ENCODE measurements at regions not wholly inside any gene's neighbourhood (a gene's known extent, or its start where the extent isn't known, plus 50 kb on each side); places are given as distances from the start of the nearest gene placed in this dataset.
A peak's percentile ranks its signal among the peaks of the same experiment; 100 is the strongest.

DNA sequence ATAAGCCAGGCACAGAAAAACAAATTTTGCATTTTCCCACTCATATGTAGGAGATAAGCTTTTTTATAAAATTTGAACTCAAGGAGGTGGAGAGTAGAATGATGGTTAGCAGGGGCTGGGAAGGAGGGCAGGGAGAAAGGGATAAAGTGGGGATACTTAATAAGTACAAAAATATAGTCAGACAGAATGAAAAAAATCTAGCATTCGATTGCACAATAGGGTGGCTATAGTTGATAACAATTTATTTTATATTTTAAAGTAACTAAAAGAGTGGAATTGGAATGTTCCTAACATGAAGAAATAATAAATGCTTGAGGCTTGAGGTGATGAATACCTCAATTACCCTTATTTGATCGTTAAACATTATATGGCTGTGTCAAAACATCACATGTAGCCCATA lies 415.7 kb upstream of the STEAP1 start:
- intact Hi-C loops (cut with DNase I), result no loop called here
- DNase-seq, result no peak

DNA sequence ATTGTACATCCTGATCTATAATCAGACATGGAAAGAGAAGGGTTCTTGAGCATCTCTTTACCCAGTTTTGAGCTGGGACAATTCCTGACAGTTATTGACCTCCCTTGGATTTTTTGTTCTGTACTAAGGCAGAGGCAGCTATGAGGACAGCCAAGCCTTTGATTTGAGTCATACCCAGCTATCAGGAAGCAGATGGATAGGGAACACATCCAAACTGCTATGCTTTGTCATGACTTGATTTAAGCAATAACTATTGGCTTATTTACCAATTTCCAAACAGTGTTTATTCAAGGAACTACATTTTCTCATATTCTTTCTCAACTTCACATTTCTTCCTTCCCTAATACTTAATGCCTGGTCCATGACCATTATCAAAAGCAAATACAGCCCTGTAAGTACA lies 396.4 kb upstream of the STEAP1 start:
- intact Hi-C loops (cut with DNase I), result no loop called here
- no peak for DNase-seq

DNA sequence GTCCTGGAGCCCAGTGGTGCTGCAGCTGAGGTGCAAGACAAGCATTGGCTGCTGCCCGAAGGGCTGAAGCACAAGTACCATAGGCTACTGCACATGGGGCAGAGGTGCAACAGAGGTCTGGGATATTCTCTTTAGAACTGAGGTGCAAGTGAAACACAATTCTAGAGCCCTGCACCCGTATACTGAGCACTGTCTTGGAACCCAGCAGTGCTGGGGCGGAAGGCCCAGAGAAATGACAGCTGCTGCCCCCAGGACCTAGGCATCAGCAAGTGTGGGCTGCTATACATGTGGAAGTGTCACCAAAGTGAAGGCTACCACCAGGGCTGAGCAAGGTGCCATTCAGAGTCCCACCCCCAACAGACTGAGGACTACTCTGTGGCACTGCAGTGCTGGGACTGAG lies 393.6 kb upstream of the STEAP1 start:
- intact Hi-C loops (cut with DNase I), result no loop called here
- DNase-seq, result no peak

DNA sequence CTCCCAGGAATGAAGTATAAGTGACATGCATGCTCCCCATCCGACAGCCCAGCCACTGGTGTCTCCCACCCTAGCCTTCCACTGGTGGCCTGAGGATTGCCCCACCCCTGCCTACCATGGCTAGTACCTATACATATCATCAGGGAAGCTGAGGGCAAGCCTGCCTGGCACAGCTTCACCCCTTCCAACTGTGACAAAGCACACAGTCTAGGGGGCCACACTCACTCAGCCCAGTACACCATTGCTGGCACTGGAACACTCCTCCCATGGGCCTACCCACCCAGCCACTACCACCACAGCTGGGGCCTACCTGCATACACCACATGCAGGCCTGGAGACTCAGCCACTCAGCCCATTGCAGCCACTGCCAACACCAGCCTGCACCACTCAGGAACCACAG lies 393.1 kb upstream of the STEAP1 start:
- DNase-seq, result no peak
- intact Hi-C loops (cut with DNase I), result no loop called here

DNA sequence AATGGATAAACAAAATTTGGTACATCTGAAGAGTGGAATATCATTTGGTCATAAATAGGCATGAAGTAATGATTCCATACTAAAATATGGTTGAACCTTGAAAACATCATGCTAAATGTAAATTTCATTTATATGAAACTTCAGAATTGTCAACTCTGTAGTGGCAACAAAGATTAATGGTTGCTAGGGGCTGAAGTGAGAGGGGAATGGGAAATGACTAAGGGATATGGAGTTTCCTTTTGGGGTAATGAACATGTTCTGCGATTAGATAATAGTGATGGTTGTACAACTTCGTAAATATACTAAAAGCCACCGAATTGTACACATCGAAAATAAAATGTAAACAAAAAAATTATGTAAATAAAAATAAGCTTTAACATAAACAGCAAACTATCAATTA lies 384.1 kb upstream of the STEAP1 start:
- intact Hi-C loops (cut with DNase I), result no loop called here
- DNase-seq, result no peak

DNA sequence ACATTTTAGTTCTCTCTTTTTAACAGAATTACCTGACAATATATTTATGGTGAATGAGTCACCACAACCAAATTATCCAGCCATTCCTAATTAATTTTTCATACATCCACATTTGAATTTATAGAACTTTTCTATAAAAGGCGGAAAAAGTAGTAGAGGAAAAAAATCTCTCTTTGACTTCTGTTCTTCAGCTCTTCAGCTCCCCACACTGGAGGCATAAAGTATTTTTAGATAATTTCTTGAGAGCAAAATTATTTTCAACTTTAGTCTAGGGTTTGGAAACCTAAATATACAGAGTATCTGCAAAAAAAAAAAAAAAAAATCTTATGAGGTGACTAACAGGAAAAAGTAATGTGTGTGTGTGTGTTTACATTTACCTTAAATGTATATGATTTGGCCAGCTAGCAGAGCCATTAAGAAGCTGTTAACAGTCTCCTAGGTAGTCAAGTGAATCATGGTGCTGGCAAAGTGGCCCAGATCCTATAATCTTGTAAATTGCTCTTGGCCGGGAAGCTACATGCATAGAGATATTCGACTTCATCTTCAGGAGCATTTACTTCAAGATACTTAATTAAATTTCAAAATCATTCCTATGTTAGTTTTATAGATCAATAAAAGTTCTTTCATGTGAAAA lies 383.1 kb upstream of the STEAP1 start:
- DNase-seq, result no peak
- intact Hi-C loops (cut with DNase I), result no loop called here

DNA sequence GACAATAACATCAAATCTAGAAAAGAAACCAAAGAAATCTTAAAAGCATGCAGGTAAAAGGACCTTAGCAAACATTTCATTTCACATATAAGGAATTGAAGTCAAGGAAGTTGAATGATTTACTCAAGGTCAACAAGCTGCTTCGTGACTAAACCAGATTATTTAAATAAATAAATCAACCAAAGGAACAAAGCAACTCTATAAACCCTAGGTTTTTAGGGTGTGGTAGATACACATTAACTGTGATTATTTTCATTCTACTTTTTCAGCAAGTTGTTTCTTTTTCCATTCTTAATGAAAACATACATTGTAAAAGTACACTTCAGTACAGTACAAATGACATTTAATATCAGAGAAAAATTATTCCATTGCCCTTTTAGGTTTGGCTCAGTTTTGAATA lies 382.0 kb upstream of the STEAP1 start:
- intact Hi-C loops (cut with DNase I), result no loop called here
- no peak for DNase-seq

DNA sequence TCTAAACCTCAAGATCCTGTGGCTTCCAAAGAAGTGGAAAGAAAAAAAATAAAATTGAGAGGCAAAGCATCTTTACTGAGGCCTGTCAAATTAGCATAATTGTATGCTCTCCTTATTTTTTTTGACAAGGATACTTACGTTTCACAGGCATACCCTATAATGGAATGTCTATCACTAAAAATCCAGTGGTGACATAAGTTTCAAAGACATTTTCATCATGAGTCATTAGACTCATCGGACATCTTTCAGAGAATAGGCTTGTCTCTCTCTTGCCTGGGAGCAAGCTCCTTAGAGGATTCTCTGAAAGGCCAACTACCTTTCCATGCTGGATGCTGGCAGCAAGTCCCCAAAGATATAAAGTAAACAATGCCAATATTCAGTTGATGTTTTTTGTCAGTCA lies 380.7 kb upstream of the STEAP1 start:
- no peak for DNase-seq
- intact Hi-C loops (cut with DNase I), result no loop called here

DNA sequence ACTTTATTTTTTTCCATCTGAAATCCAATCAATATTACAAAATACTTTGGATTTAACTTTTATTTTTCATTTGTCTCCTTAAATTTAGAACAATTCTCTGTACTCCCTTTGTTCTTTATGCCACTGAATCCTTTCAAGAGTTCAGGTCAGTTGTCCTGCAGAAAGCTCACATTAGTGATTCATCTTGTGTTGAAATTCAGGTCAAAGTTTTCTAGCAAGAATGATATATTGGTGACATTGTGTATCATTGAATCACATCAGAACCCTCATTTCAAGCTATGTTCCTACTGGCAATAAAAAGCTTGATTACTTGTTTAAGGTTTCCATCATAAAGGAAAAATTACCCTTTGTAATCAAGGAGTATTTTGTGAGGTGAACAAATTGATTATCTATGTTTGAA lies 378.8 kb upstream of the STEAP1 start:
- intact Hi-C loops (cut with DNase I), result no loop called here
- DNase-seq, result no peak

DNA sequence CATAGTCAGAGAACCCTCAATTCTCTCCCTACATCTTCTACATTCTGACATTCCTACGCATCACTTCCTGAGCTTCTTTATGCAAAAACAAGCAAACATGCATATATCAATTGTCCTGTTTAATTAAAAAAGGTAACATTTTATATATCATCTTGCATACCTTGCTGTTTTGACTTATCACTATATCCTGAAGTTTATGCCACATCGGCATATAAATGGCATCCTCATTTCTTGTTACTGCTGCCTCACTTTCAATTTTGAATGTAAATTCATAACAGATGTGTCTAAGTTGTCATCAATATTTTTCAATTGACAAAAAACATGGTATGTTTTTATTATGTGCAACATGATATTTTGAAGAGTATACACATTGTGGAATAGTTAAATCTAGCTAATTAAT lies 377.3 kb upstream of the STEAP1 start:
- DNase-seq, result no peak
- intact Hi-C loops (cut with DNase I), result no loop called here

DNA sequence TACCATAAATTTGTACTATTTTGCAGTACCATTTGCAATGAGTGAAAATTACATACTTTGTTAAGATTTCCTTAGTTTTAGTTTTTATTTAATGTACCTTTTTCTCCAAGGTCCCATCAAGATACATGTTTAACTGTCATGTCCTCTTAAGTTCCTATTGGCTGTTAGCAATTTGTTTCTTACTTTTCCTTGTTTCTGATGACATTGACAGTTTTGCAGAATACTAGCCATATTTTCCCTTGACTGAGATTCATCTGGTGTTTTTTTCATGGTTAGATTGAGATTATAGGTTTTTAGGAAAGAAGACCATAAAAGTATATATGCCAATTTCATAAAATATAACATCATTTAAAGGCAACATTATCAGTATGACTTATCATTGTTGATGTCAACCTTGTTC lies 376.8 kb upstream of the STEAP1 start:
- no peak for DNase-seq
- intact Hi-C loops (cut with DNase I), result no loop called here

DNA sequence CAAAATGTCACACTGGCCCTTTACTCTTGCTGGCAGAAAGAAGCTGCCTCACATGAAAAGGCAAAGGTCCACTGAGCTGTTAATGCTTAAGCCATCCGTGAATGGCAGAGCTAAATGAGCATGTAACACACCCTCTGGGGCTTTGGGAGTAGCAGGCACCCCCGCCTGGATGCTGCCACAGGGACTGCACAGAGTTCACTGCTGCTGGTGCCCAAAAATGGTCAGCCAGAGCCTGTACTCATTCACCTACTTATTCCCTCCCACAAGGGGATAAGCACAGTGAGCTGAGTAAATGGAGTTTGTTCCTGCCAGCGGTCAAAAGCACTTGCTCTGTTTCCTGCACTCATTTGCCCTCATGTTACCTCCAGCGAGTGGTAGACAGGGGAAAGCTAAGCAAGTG lies 374.0 kb upstream of the STEAP1 start:
- no peak for DNase-seq
- intact Hi-C loops (cut with DNase I), result no loop called here

DNA sequence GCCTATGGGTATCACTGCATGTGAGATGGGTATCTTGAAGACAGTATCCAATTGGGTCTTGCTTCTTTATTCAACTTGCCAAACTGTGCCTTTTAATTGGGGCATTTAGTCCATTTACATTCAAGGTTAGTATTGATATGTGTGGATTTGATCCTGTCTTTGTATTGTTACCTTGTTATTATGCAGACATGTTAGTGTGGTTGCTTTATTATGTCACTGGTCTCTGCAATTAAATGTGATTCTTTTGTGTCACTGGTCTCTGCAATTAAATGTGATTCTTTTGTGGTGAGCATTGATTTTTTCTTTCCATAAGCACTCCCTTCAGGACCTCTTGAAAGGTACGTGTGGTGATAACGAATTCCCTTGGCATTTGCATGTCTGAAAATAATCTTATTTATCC lies 357.8 kb upstream of the STEAP1 start:
- intact Hi-C loops (cut with DNase I), result no loop called here
- no peak for DNase-seq

DNA sequence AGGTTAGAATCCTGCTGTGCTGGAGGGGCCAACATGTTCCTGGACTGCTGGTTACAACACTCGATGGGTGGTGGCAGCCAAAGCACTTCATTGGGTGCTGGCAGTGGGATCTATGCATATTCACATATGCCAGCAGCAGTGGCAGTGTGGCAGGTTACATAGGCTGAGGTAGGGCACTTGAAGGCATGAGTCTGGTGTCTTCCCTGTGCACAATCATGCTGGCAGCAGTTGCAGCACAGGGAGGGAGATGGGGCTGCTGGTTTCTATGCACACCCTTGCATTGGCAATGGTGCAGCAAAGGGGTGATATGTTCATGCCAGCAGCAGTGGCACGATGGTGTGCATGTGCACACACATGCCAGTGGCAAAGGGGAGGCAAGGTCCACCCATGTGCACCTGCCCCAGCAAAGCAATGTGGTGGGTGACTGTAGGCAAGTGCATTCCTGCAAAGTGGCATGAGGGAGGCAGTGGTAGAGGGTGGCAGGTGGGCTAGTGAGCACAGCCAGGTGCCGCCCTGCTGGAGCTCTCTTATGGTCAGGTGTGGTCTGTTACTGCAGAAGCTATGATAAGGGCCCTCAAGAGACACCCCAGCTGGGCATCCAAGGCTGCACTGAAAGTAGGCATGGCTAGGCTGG lies 356.2 kb upstream of the STEAP1 start:
- no peak for DNase-seq

DNA sequence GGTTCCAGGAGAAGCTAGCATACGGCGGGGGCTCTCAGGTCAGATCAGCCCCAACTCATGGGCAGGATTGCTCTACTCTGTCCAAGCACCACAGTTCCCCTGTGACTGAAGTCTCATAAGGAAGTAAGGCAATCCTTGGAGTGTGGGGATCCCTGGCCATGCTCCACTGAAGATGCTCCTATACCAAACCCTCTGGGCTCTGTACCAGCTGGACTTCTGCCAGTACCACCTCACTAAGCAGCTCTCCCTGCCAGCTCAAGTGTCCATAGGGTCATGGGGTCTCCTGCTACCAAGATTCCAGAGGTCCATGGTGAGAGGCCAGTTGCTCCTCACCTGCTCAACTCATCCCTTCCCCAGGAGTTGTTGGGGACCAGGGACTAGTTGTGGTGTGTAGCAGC lies 355.7 kb upstream of the STEAP1 start:
- DNase-seq, result no peak
- intact Hi-C loops (cut with DNase I), result no loop called here

More for the DNA sequence above, 356.2 kb upstream of the STEAP1 start:
- intact Hi-C loops (cut with DNase I), result no loop called here

DNA sequence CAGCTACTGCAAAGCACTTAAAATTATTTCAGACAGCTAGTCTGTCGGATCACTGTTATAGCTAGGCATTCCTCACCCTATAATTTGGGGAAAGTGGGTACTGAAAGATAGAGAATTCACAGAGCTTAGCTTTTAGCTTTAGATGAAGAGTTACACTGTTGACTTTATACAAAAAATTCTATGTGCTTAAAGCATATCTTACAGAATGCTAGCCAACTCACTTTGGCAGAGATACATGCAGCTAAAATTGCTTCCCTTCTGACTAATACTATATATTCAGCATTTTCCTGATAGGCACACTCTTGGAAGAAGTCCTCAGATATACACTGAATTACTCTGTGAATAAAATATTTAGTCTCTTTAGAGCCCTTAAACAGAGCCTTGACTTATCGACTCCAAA lies 353.5 kb upstream of the STEAP1 start:
- intact Hi-C loops (cut with DNase I), result no loop called here
- DNase-seq, result no peak

DNA sequence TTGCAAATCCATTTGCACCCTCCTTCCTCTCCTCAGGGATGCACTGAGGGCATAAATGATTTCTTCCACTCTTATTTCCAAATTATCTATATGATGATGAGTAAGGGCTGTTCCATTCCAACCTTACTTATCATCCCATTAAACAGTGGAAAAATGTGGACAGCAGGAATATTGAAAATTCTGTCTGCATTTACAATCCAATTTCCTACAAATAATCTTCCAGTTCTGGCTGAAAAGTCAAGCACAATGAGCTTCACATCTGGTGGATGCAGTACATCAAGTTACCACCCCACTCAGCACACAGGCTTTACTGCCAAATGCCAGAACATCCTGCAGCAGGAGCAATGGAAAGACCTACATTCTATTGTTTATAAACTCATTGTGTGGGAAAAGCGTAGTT lies 345.0 kb upstream of the STEAP1 start:
- intact Hi-C loops (cut with DNase I), result no loop called here
- DNase-seq, result no peak

DNA sequence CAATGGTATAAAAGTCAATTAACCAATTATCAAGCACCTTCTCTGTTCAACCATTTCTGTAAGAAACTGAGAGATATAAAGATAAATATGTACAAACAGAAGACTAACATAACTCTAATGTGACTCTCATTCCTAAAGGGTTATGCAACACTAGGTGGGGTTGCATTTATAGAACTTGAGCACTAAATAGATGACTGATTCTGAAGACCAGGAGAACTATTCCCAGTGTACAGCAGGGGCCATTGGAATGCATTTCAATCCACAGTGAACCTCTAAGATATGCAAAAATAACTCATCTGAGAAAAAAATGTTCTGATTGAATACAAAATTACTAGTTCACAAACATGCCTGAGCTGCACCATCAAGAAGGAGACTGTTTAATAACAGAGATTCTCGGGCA lies 341.2 kb upstream of the STEAP1 start:
- DNase-seq, result no peak
- intact Hi-C loops (cut with DNase I), result no loop called here

DNA sequence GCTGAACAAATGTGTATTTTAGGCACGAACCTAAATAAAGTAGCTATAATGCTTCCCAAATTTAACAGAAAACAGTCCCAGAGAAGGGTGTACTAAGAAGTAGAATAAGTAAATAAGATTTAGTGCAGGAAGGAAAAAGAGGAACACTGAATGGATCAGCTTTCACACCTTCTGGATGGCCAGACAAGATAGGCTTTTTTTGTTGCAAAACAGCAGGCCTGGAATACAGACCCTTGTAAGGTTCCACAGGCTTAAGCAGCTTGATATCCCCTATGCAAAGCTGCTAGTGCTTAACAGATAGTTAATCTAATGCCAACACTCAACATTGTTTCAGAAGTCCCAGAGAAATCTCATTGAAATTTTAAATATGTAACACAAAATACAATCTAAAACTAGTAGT lies 328.1 kb upstream of the STEAP1 start:
- DNase-seq, result no peak
- intact Hi-C loops (cut with DNase I), result no loop called here

DNA sequence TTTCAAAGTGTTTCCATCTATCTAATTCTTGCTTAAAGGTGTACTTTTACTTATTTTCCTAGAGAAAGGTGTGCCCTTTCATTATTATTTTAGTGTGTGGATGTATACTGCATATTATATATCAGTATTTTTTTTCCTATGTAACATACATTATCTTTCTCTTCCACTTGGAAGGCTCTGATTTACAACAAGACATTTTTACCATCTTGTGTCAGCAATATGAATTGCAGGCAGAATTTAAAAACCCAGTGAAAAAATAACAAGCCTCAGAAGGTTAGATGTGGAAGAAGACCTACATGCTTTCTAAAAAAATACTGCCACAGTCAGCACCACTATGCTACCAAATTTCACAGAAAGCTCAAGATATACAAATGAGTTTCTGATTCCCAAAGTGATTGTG lies 327.7 kb upstream of the STEAP1 start:
- intact Hi-C loops (cut with DNase I), result no loop called here
- DNase-seq, result no peak

DNA sequence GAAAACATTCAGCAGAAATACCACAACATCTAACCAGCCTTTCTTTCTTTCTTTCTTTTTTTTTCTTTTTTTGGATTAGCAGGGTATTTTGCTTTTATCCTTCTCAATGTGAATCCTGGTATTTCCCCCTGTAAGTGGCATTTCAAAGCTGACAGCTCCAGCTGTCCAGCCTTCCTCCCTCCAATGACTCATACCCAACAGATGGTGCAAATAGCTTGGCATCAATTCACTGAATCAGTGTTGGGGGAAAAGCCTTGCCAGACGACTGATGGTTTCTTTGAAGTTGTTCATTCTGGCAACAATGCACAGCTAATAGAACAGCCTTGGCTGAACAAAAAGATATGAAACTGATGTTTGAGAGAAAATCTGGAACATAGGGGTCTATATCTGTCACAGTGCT lies 316.8 kb upstream of the STEAP1 start:
- DNase-seq, result peak in 12 of 42 donors; percentile 8 to 64 (median 20)

DNA sequence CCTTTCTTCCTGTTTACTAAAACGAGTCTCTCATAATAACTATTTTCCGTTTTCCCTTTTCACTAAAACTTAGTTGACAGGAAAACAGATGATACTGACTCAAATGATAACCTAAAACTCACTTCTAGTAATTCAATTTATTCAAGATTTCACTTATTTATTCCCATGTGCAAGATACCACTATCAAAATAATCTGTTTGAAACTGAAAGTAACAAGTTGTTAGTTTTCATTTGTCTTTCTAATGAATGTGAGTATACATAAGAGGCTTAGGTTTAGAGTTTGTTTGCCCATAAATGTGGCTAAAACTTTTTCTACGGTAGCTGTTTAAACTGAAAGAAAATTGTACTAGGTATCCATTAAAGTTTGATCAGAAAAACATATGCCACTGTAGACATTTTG lies 314.9 kb upstream of the STEAP1 start:
- intact Hi-C loops (cut with DNase I), result no loop called here
- DNase-seq, result no peak

More for the DNA sequence above, 316.8 kb upstream of the STEAP1 start:
- intact Hi-C loops (cut with DNase I), result no loop called here

All from head of caudate nucleus (tissue), 42 donors.